Keratinocyte (primary cell): ENCODE measurements at regions not wholly inside any gene's neighbourhood (a gene's known extent, or its start where the extent isn't known, plus 50 kb on each side); places are given as distances from the start of the nearest gene placed in this dataset.

Experiments used
- CTCF ChIP-seq, 3 experiments: IDR thresholded peaks in 1 of 3; conservative IDR thresholded peaks in 1 of 3; optimal IDR thresholded peaks in 1 of 3; 2 replicates in 2 of 3; 3 replicates in 1 of 3; pipeline versions ENCODE3 to v1.5.1; 2011; ENCODE audit warnings: low read length in 3 of 3, mild to moderate bottlenecking in 3 of 3, moderate library complexity in 2 of 3, control low read depth in 1 of 3, inconsistent platforms in 1 of 3; ENCODE audit not compliant: insufficient read depth in 2 of 3; ENCODE audit errors: extremely low read depth in 1 of 3
- EZH2 ChIP-seq: IDR thresholded peaks from one replicate; pipeline ENCODE4 v1.6.1; 2012; ENCODE audit warnings: inconsistent platforms, mild to moderate bottlenecking, low read length, moderate library complexity

- TF ChIP-seq CTCF (optimal IDR thresholded peaks at IDR 0.05 in 1 of 3, IDR thresholded peaks at IDR 0.05 in 1 of 3, conservative IDR thresholded peaks at IDR 0.05 in 1 of 3; ENCODE audit: extremely low read depth in 1 of 3, insufficient read depth in 2 of 3, low read length in 3 of 3) (no peak), EZH2 (no peak)
These were observed 89.2 kb downstream of the IRX1 start for GRCh38 chr5:3684771-3685354.
